IMR-90 (cell line): ENCODE measurements at regions not wholly inside any gene's neighbourhood (a gene's known extent, or its start where the extent isn't known, plus 50 kb on each side); places are given as distances from the start of the nearest gene placed in this dataset.

Experiments
- CTCF ChIP-seq: conservative IDR thresholded peaks from 2 replicates; pipeline ENCODE4 v1.5.1; 2012; ENCODE audit warnings: mild to moderate bottlenecking, low read depth, low read length, improper control_type of control experiment
- POLR2A ChIP-seq: IDR thresholded peaks from 2 replicates; pipeline ENCODE4 v1.6.1; 2012; ENCODE audit warnings: mild to moderate bottlenecking, low read depth, low read length
- RFX5 ChIP-seq: IDR thresholded peaks from 2 replicates; pipeline ENCODE4 v1.8.0; 2012; ENCODE audit warnings: low read depth, mild to moderate bottlenecking, low read length, moderate library complexity

DNA sequence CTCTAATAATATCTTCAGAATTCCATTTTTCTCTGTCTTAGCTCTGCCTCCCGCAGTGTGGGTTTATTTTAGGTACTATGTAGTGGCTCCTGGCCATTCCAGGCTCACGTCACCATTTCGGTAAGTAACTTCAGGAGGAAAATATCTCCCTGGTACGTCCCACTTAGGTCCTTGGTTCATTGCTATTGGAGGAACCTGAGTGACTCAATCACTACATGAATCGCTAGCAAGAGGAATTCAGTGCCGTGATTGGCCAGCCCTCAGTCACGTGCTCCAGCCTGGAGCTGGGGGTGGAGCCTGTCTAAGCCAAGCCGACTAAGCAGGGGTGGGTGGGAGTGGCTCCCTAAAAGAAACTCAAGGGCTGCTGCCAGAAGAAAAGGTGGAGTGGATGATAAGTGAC is 67.3 kb upstream of the E2F3 start:
- TF ChIP-seq POLR2A (no peak), CTCF (no peak), RFX5 (no peak)
